HCEC 1CT (cell line): ENCODE measurements at regions not wholly inside any gene's neighbourhood (a gene's known extent, or its start where the extent isn't known, plus 50 kb on each side); places are given as distances from the start of the nearest gene placed in this dataset.

Source experiments
- DNase-seq: peaks from one replicate; pipeline ENCODE4 v3.0.0-alpha.2; 2017

GRCh38 chr6:14927398-14927797 is 318.5 kb upstream of the JARID2 start:
- no peak for DNase-seq

GRCh38 chr6:14929291-14929690 is 316.6 kb upstream of the JARID2 start:
- DNase-seq: no peak

- no peak for DNase-seq
Measured at GRCh38 chr6:14930366-14930989, 315.4 kb upstream of the JARID2 start.

GRCh38 chr6:14932485-14933182 is 313.2 kb upstream of the JARID2 start:
- no peak for DNase-seq

- no peak for DNase-seq
Measured at GRCh38 chr6:14933183-14933544, 312.7 kb upstream of the JARID2 start.

GRCh38 chr6:14934013-14934412 is 311.9 kb upstream of the JARID2 start:
- no peak for DNase-seq

GRCh38 chr6:14934844-14935243 is 311.0 kb upstream of the JARID2 start:
- no peak for DNase-seq

GRCh38 chr6:14936861-14937260 is 309.0 kb upstream of the JARID2 start:
- no peak for DNase-seq

- no peak for DNase-seq
Measured at GRCh38 chr6:14943116-14943515, 302.8 kb upstream of the JARID2 start.

- no peak for DNase-seq
Measured at GRCh38 chr6:14944593-14944992, 301.3 kb upstream of the JARID2 start.

- no peak for DNase-seq
Measured at GRCh38 chr6:14945461-14946185, 300.2 kb upstream of the JARID2 start.

- no peak for DNase-seq
Measured at GRCh38 chr6:14946753-14947152, 299.1 kb upstream of the JARID2 start.

- no peak for DNase-seq
Measured at GRCh38 chr6:14948586-14949245, 297.2 kb upstream of the JARID2 start.

- no peak for DNase-seq
Measured at GRCh38 chr6:14950103-14950969, 295.5 kb upstream of the JARID2 start.

GRCh38 chr6:14950970-14951276 is 294.9 kb upstream of the JARID2 start:
- no peak for DNase-seq

- DNase-seq: no peak
Measured at GRCh38 chr6:14951704-14952103, 294.2 kb upstream of the JARID2 start.

GRCh38 chr6:14953836-14954235 is 292.0 kb upstream of the JARID2 start:
- no peak for DNase-seq

- DNase-seq: no peak
Measured at GRCh38 chr6:14957355-14958059, 288.4 kb upstream of the JARID2 start.

GRCh38 chr6:14959324-14959885 is 286.5 kb upstream of the JARID2 start:
- no peak for DNase-seq

GRCh38 chr6:14964556-14965270 is 281.2 kb upstream of the JARID2 start:
- no peak for DNase-seq

- DNase-seq: no peak
Measured at GRCh38 chr6:14965424-14966075, 280.3 kb upstream of the JARID2 start.
